SK-N-MC (cell line): ENCODE measurements at regions not wholly inside any gene's neighbourhood (a gene's known extent, or its start where the extent isn't known, plus 50 kb on each side); places are given as distances from the start of the nearest gene placed in this dataset.

ENCODE experiments used
- DNase-seq: peaks from one replicate; pipeline ENCODE4 v3.0.0-alpha.2; 2011; ENCODE audit warnings: low read depth, low spot score
- H3K27ac ChIP-seq: fragments of 200-600 bp; sonication (generic); 2 replicates; pipeline ENCODE4 v1.5.1; 2016; ENCODE audit warnings: mixed run types
- H3K36me3 ChIP-seq: fragments of 200-600 bp; sonication (generic); 2 replicates; pipeline ENCODE4 v1.6.1; 2017; ENCODE audit warnings: antibody characterized with exemption, low read length, mixed read lengths; ENCODE audit not compliant: insufficient read depth
- H3K4me3 ChIP-seq: fragments of 200-600 bp; sonication (generic); 2 replicates; pipeline ENCODE4 v1.5.1; 2016
- H3K9ac ChIP-seq: fragments of 200-600 bp; sonication (generic); 2 replicates; pipeline ENCODE4 v1.8.0; 2017; ENCODE audit warnings: mixed run types, mixed read lengths; ENCODE audit not compliant: insufficient read length
- H3K9me3 ChIP-seq: fragments of 200-600 bp; sonication (generic); 2 replicates; pipeline ENCODE4 v1.6.1; 2017; ENCODE audit warnings: low read depth, mild to moderate bottlenecking, antibody characterized with exemption, low read length, moderate library complexity, mixed read lengths
- EZH2 ChIP-seq: fragments of 200-600 bp; sonication (generic); IDR thresholded peaks from one replicate; pipeline ENCODE4 v1.6.1; 2017; ENCODE audit warnings: antibody characterized with exemption
- FOXP2 ChIP-seq: optimal IDR thresholded peaks from 2 replicates; pipeline ENCODE3; 2011; ENCODE audit warnings: mild to moderate bottlenecking, moderate library complexity; ENCODE audit not compliant: insufficient read depth; ENCODE audit errors: extremely low read length, control extremely low read depth
- POLR2AphosphoS5 ChIP-seq: IDR thresholded peaks from 2 replicates; pipeline ENCODE4 v1.6.1; 2012; ENCODE audit warnings: mild to moderate bottlenecking, low read depth, low read length, borderline replicate concordance

- no peaks in the 10 kb centered on the region for H3K9me3 ChIP-seq
- TF ChIP-seq POLR2AphosphoS5 (no peak), EZH2 (no peak), FOXP2 (no peak)
- DNase-seq, result no peak
These were observed 214.6 kb downstream of the TSN start for GRCh38 chr2:121969766-121970639.

GRCh38 chr2:121972203-121972602, 216.8 kb downstream of the TSN start:
- Histone ChIP-seq H3K9ac (no peak overlapping the region), H3K27ac (no peak overlapping the region), H3K9me3 (no peaks in the 10 kb centered on the region), H3K4me3 (no peak overlapping the region), H3K36me3 (no peaks in the 10 kb centered on the region)
- DNase-seq, result no peak
- TF ChIP-seq FOXP2 (no peak), EZH2 (no peak), POLR2AphosphoS5 (no peak)

More at GRCh38 chr2:121969766-121970639, 214.6 kb downstream of the TSN start:
- H3K9ac ChIP-seq, result no peak overlapping the region
- no peaks in the 10 kb centered on the region for H3K36me3 ChIP-seq
- peak overlapping the region; percentile 8; the same call in 1 of the 2 replicates for H3K27ac ChIP-seq
- H3K4me3 ChIP-seq, result peak overlapping the region; percentile 5

GRCh38 chr2:121974897-121975661, 219.6 kb downstream of the TSN start:
- peak; percentile 81 for DNase-seq
- H3K36me3 ChIP-seq, result no peaks in the 10 kb centered on the region
- 0 out of 2 replicates have a peak, but pooled peaks cover 2% of the 10 kb centered on the region for H3K9me3 ChIP-seq
- no peak overlapping the region for H3K9ac ChIP-seq
- TF ChIP-seq EZH2, result no peak
- TF ChIP-seq POLR2AphosphoS5, result no peak
- TF ChIP-seq FOXP2, result no peak
- H3K4me3 ChIP-seq, result peak overlapping the region; percentile 53; the same call in 1 of the 2 replicates
- H3K27ac ChIP-seq, result no peak overlapping the region

- TF ChIP-seq EZH2 (no peak), POLR2AphosphoS5 (no peak), FOXP2 (no peak)
- Histone ChIP-seq H3K36me3 (no peaks in the 10 kb centered on the region), H3K9ac (no peak overlapping the region), H3K4me3 (no peak overlapping the region), H3K9me3 (0 out of 2 replicates have a peak, but pooled peaks cover 2% of the 10 kb centered on the region), H3K27ac (peak overlapping the region; percentile 6; the same call in 1 of the 2 replicates)
- no peak for DNase-seq
These were observed 221.5 kb downstream of the TSN start for GRCh38 chr2:121976926-121977325.

- 0 out of 2 replicates have a peak, but pooled peaks cover 2% of the 10 kb centered on the region for H3K9me3 ChIP-seq
- TF ChIP-seq FOXP2 (no peak), POLR2AphosphoS5 (no peak), EZH2 (no peak)
- no peak for DNase-seq
- peak overlapping the region; percentile 6; the same call in 1 of the 2 replicates for H3K27ac ChIP-seq
- no peak overlapping the region for H3K4me3 ChIP-seq
- no peak overlapping the region for H3K9ac ChIP-seq
- H3K36me3 ChIP-seq, result no peaks in the 10 kb centered on the region
These were observed 221.9 kb downstream of the TSN start for GRCh38 chr2:121977326-121977725.

- Histone ChIP-seq H3K9me3 (peaks cover 2% of the 10 kb centered on the region; the same call in 1 of the 2 replicates), H3K4me3 (no peak overlapping the region), H3K27ac (no peak overlapping the region), H3K9ac (no peak overlapping the region), H3K36me3 (no peaks in the 10 kb centered on the region)
- TF ChIP-seq POLR2AphosphoS5 (no peak), FOXP2 (no peak), EZH2 (no peak)
- DNase-seq, result no peak
These were observed 237.2 kb downstream of the TSN start for GRCh38 chr2:121992700-121993099.

GRCh38 chr2:121993682-121994081, 238.2 kb downstream of the TSN start:
- no peak for DNase-seq

More at GRCh38 chr2:121993682-121994081, 238.2 kb downstream of the TSN start:
- no peaks in the 10 kb centered on the region for H3K36me3 ChIP-seq
- TF ChIP-seq POLR2AphosphoS5 (no peak), FOXP2 (no peak), EZH2 (no peak)
- H3K4me3 ChIP-seq, result no peak overlapping the region
- H3K9me3 ChIP-seq, result no peaks in the 10 kb centered on the region
- H3K27ac ChIP-seq, result no peak overlapping the region
- H3K9ac ChIP-seq, result no peak overlapping the region
